ENCODE measurements at regions not wholly inside any gene's neighbourhood (a gene's known extent, or its start where the extent isn't known, plus 50 kb on each side); places are given as distances from the start of the nearest gene placed in this dataset.

GRCh38 chr21:41666641-41667081, 100.2 kb downstream of the RIPK4 start (continued):
- TF ChIP-seq CHD7 (IDR thresholded peaks at IDR 0.05; ENCODE audit: insufficient replicate concordance, low read length) (no peak), HDAC2 (IDR thresholded peaks at IDR 0.05; ENCODE audit: borderline replicate concordance in 1 of 2, low read depth in 2 of 2, low read length in 2 of 2) (no peak), POU5F1 (IDR thresholded peaks at IDR 0.05; ENCODE audit: low read depth, low read length) (no peak), HDAC6 (IDR thresholded peaks at IDR 0.05; ENCODE audit: low read depth, low read length) (no peak), SAP30 (IDR thresholded peaks at IDR 0.05; ENCODE audit: insufficient read depth, insufficient replicate concordance, low read length) (no peak), POLR2AphosphoS5 (IDR thresholded peaks at IDR 0.05; ENCODE audit: low read depth, low read length) (no peak), NRF1 (IDR thresholded peaks at IDR 0.05; ENCODE audit: low read depth, low read length) (no peak), GTF2F1 (IDR thresholded peaks at IDR 0.05; ENCODE audit: borderline replicate concordance, low read depth, low read length) (no peak), FOSL1 (IDR thresholded peaks at IDR 0.05; ENCODE audit: insufficient read depth, low read depth, low read length) (no peak), BCL11A (IDR thresholded peaks at IDR 0.05; ENCODE audit: low read depth in 2 of 2, low read length in 2 of 2) (no peak)

Measured in H1 (cell line).